ENCODE measurements at regions not wholly inside any gene's neighbourhood (a gene's known extent, or its start where the extent isn't known, plus 50 kb on each side); places are given as distances from the start of the nearest gene placed in this dataset.

DNA sequence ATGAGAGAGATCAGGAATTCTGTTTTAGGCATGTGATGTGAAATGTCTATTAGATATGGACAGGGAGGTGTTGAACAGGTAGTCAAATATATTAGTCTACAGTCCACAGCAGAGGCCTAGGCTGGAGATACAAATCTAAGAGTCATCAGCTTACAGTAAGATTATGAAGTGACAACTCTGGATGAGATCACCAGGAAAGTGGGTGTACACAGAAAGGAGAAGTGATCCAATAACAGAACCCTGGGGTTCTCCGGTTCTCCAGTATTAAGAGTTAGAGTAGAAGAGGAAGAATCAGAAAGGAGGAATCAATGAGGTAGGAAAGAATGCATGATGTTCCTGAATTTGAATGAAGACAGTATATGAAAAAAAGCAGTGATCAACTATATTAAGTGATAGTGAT lies 362.3 kb downstream of the FIGN start:
- TF ChIP-seq, protein P1, sequence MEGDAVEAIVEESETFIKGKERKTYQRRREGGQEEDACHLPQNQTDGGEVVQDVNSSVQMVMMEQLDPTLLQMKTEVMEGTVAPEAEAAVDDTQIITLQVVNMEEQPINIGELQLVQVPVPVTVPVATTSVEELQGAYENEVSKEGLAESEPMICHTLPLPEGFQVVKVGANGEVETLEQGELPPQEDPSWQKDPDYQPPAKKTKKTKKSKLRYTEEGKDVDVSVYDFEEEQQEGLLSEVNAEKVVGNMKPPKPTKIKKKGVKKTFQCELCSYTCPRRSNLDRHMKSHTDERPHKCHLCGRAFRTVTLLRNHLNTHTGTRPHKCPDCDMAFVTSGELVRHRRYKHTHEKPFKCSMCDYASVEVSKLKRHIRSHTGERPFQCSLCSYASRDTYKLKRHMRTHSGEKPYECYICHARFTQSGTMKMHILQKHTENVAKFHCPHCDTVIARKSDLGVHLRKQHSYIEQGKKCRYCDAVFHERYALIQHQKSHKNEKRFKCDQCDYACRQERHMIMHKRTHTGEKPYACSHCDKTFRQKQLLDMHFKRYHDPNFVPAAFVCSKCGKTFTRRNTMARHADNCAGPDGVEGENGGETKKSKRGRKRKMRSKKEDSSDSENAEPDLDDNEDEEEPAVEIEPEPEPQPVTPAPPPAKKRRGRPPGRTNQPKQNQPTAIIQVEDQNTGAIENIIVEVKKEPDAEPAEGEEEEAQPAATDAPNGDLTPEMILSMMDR (IDR thresholded peaks at IDR 0.05; ENCODE audit: insufficient read depth, low read length, poor library complexity, severe bottlenecking): no peak
- TF ChIP-seq EZH2phosphoT487 (conservative IDR thresholded peaks at IDR 0.05; ENCODE audit: low read length): no peak
- Histone ChIP-seq H3K9ac (ENCODE audit: low read length) (no peak overlapping the region), H4K20me1 (ENCODE audit: low read depth, low read length) (no peaks in the 10 kb centered on the region)

DNA sequence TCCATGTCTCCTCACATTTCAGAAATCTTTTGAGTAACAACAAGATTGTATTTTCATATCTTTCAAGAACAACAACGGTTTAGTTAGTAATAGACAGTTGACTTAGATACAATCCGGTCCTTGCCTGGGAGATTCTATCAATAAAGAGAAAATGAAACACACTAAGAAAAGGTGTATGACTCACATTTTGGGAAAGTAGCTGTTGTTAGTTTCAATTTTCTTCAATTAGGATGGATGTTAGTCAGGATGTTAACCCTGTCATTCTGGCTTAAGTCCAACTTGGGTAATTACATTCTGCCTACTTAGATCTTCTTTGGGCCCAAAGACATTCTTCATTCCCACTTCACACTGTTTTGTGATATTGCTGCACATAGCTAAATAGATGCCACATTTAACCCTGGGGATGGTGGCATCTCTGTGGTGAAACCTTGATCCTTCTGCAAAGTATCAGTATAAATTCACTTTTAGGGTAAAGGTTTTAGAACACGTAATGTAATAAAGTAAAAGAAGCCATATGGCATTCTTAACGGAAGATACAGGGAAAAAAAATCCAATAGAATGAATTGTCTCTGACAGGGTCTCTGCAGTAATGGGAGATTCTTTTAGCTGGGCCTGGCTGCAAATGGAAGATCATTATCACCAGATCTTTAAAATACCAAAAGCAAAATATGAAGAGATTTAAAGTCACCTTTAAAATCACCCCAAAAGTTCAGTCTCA lies 365.5 kb downstream of the FIGN start:
- Histone ChIP-seq H3K9me2 (replicated peaks; ENCODE audit: insufficient read depth, low read length) (no peaks in the 10 kb centered on the region), H3F3A (ENCODE audit: insufficient read depth) (no peaks in the 10 kb centered on the region), H3K4me3 (ENCODE audit: insufficient read depth, low read length, poor library complexity, severe bottlenecking) (no peak overlapping the region), H3K79me2 (ENCODE audit: insufficient read depth, low read length) (no peaks in the 10 kb centered on the region), H3K27me3 (ENCODE audit: low read length) (no peaks in the 10 kb centered on the region), H3K9me3 (ENCODE audit: insufficient read depth, low read length) (no peaks in the 10 kb centered on the region), H3K4me2 (ENCODE audit: low read depth, low read length, poor library complexity, severe bottlenecking) (no peak overlapping the region), H3K27ac (ENCODE audit: low read depth, low read length) (no peak overlapping the region), H3K36me3 (ENCODE audit: low read length) (no peaks in the 10 kb centered on the region), H3K9ac (ENCODE audit: low read length) (no peak overlapping the region), H4K20me1 (ENCODE audit: low read depth, low read length) (no peaks in the 10 kb centered on the region), H2AFZ (ENCODE audit: low read depth, low read length, severe bottlenecking) (no peak overlapping the region)
- no peak for TF ChIP-seq EZH2phosphoT487 (conservative IDR thresholded peaks at IDR 0.05; ENCODE audit: low read length)
- TF ChIP-seq, protein P1 (IDR thresholded peaks at IDR 0.05; ENCODE audit: insufficient read depth, low read length, poor library complexity, severe bottlenecking): no peak

More for the DNA sequence above, 362.3 kb downstream of the FIGN start:
- Histone ChIP-seq H3K4me3 (ENCODE audit: insufficient read depth, low read length, poor library complexity, severe bottlenecking) (no peak overlapping the region), H3K36me3 (ENCODE audit: low read length) (no peaks in the 10 kb centered on the region), H3K79me2 (ENCODE audit: insufficient read depth, low read length) (no peaks in the 10 kb centered on the region), H3K4me2 (ENCODE audit: low read depth, low read length, poor library complexity, severe bottlenecking) (no peak overlapping the region), H3F3A (ENCODE audit: insufficient read depth) (no peaks in the 10 kb centered on the region), H3K27ac (ENCODE audit: low read depth, low read length) (no peak overlapping the region), H3K9me2 (replicated peaks; ENCODE audit: insufficient read depth, low read length) (no peaks in the 10 kb centered on the region), H2AFZ (ENCODE audit: low read depth, low read length, severe bottlenecking) (no peak overlapping the region), H3K9me3 (ENCODE audit: insufficient read depth, low read length) (no peaks in the 10 kb centered on the region), H3K27me3 (ENCODE audit: low read length) (no peaks in the 10 kb centered on the region)

DNA sequence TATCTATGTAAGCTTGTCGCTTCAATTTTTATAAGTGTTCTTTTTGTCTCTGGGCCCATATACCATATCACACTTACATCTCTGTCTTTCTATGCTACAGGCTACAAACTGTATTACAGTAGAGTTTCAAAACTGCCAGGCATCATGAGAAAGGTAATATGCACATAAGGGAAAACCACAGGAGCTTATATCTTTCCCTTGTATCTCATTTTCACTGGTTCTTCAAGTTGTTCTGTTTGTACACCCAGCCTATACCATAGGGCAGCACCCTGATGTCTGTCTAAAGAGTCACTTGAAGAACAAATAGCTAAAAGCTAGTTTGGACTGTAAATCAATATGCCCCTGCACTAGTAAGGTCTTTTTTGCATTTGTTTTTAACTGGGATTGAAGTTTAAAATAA lies 366.7 kb downstream of the FIGN start:
- Histone ChIP-seq H3F3A (ENCODE audit: insufficient read depth) (no peaks in the 10 kb centered on the region), H4K20me1 (ENCODE audit: low read depth, low read length) (no peaks in the 10 kb centered on the region), H3K4me3 (ENCODE audit: insufficient read depth, low read length, poor library complexity, severe bottlenecking) (no peak overlapping the region), H3K27me3 (ENCODE audit: low read length) (no peaks in the 10 kb centered on the region), H3K9ac (ENCODE audit: low read length) (no peak overlapping the region), H3K4me2 (ENCODE audit: low read depth, low read length, poor library complexity, severe bottlenecking) (no peak overlapping the region), H3K9me3 (ENCODE audit: insufficient read depth, low read length) (no peaks in the 10 kb centered on the region), H3K36me3 (ENCODE audit: low read length) (no peaks in the 10 kb centered on the region), H2AFZ (ENCODE audit: low read depth, low read length, severe bottlenecking) (no peak overlapping the region), H3K79me2 (ENCODE audit: insufficient read depth, low read length) (no peaks in the 10 kb centered on the region), H3K9me2 (replicated peaks; ENCODE audit: insufficient read depth, low read length) (no peaks in the 10 kb centered on the region), H3K27ac (ENCODE audit: low read depth, low read length) (no peak overlapping the region)
- TF ChIP-seq, protein P1 (IDR thresholded peaks at IDR 0.05; ENCODE audit: insufficient read depth, low read length, poor library complexity, severe bottlenecking): no peak
- TF ChIP-seq EZH2phosphoT487 (conservative IDR thresholded peaks at IDR 0.05; ENCODE audit: low read length): no peak
